HG03097 (cell line): ENCODE measurements at regions not wholly inside any gene's neighbourhood (a gene's known extent, or its start where the extent isn't known, plus 50 kb on each side); places are given as distances from the start of the nearest gene placed in this dataset.
"Not testable (repeated sequence)": the region's sequence is repeated elsewhere in the genome, so short reads cannot be mapped to it uniquely, and the experiment has no call there.

ENCODE experiments used
- ATAC-seq: cut with Tn5 transposase; IDR thresholded peaks from one replicate; pipeline ENCODE4 v1.9.1; 2021; ENCODE audit not compliant: unreplicated experiment, low FRiP score

- ATAC-seq: no peak
Observed at GRCh38 chr1:56094168-56094567, 485.2 kb downstream of the PLPP3 start.

GRCh38 chr1:56092684-56093570 is 486.4 kb downstream of the PLPP3 start:
- no peak for ATAC-seq

GRCh38 chr1:56089826-56090225 is 489.5 kb downstream of the PLPP3 start:
- ATAC-seq: not testable (repeated sequence)

- ATAC-seq: no peak
Observed at GRCh38 chr1:56084246-56084645, 495.1 kb downstream of the PLPP3 start.

- ATAC-seq: no peak
Observed at GRCh38 chr1:56081736-56082135, 497.6 kb downstream of the PLPP3 start.

GRCh38 chr1:56081173-56081572 is 498.2 kb downstream of the PLPP3 start:
- ATAC-seq: no peak

- ATAC-seq: no peak
Observed at GRCh38 chr1:56080123-56080522, 499.2 kb downstream of the PLPP3 start.

- no peak for ATAC-seq
Observed at GRCh38 chr1:56079391-56079790, 500.0 kb downstream of the PLPP3 start.

GRCh38 chr1:56077206-56077605 is 502.2 kb downstream of the PLPP3 start:
- ATAC-seq: no peak

GRCh38 chr1:56074007-56074651 is 505.2 kb downstream of the PLPP3 start:
- ATAC-seq: no peak

- ATAC-seq: no peak
Observed at GRCh38 chr1:56073614-56074006, 505.8 kb downstream of the PLPP3 start.

GRCh38 chr1:56073206-56073605 is 506.2 kb downstream of the PLPP3 start:
- no peak for ATAC-seq

GRCh38 chr1:56072310-56072709 is 507.1 kb downstream of the PLPP3 start:
- no peak for ATAC-seq

GRCh38 chr1:56071351-56071750 is 508.0 kb downstream of the PLPP3 start:
- ATAC-seq: no peak

- ATAC-seq: no peak
Observed at GRCh38 chr1:56070601-56071000, 508.8 kb downstream of the PLPP3 start.

GRCh38 chr1:56069824-56070223 is 509.5 kb downstream of the PLPP3 start:
- ATAC-seq: no peak

GRCh38 chr1:56068908-56069307 is 510.5 kb downstream of the PLPP3 start:
- ATAC-seq: no peak

- ATAC-seq: no peak
Observed at GRCh38 chr1:56068210-56068609, 511.2 kb downstream of the PLPP3 start.

- no peak for ATAC-seq
Observed at GRCh38 chr1:56065729-56066128, 513.6 kb downstream of the PLPP3 start.

- ATAC-seq: no peak
Observed at GRCh38 chr1:56064705-56065104, 514.7 kb downstream of the PLPP3 start.

- ATAC-seq: no peak
Observed at GRCh38 chr1:56063461-56063860, 515.9 kb downstream of the PLPP3 start.

GRCh38 chr1:56062625-56063024 is 516.7 kb downstream of the PLPP3 start:
- no peak for ATAC-seq
